HepG2 (cell line): ENCODE measurements at regions not wholly inside any gene's neighbourhood (a gene's known extent, or its start where the extent isn't known, plus 50 kb on each side); places are given as distances from the start of the nearest gene placed in this dataset.

Experiments
- ATAC-seq: fragments of 200-7000 bp; cut with Tn5 transposase; 3 replicates; pipeline ENCODE4 v1.9.1; 2020; ENCODE audit warnings: mild to moderate bottlenecking, moderate library complexity
- BruUV-seq: library from RNA; stranded (reverse); fragments of 400-500 nt; replicated peaks from 2 replicates; lab custom pipeline; 2021; lab: Mats Ljungman, UMichigan
- CTCF ChIA-PET: fragments of 300-600 bp; formaldehyde crosslinking; extraction: SDS; loops from one replicate; lab custom pipeline; 2021; ENCODE audit warnings: low total read pairs, inconsistent platforms, low intra/inter-chr PET ratio; lab: Yijun Ruan, JAX
- POLR2A ChIA-PET: fragments of 350-600 bp; sonication (Branson Sonifier 250); formaldehyde crosslinking; loops from one replicate; lab custom pipeline; 2020; ENCODE audit warnings: antibody characterized with exemption, inconsistent platforms; lab: Yijun Ruan, JAX
- DNase-seq: peaks from one replicate; pipeline ENCODE4 v3.0.0-alpha.2; 2015; ENCODE audit warnings: low spot score
- FAIRE-seq: peaks from 3 replicates; lab custom pipeline; 2011; peaks lifted over from hg19 to GRCh38; lab: Jason Lieb, UNC
- H2AFZ ChIP-seq: one replicate; pipeline ENCODE4 v1.6.1; 2011; ENCODE audit warnings: low read length, inconsistent platforms
- H3K27ac ChIP-seq: fragments of 300-600 bp; 3 replicates; pipeline ENCODE4 v1.8.0; 2011; ENCODE audit warnings: mixed run types, mild to moderate bottlenecking, mixed read lengths, low read length, inconsistent platforms; ENCODE audit not compliant: insufficient read depth; ENCODE audit errors: extremely low read length
- H3K27me3 ChIP-seq, 2 experiments: fragments of 200-600 bp in 1 of 2; 2 replicates in 1 of 2; 3 replicates in 1 of 2; pipeline versions ENCODE4 v1.6.0 to v1.8.0; 2011; ENCODE audit warnings: low read length in 2 of 2, mild to moderate bottlenecking in 2 of 2, moderate library complexity in 2 of 2, inconsistent platforms in 1 of 2; ENCODE audit not compliant: insufficient read depth in 2 of 2, control insufficient read depth in 1 of 2
- H3K36me3 ChIP-seq, 2 experiments: fragments of 200-600 bp in 1 of 2; replicated peaks in 1 of 2; 2 replicates in 1 of 2; 3 replicates in 1 of 2; pipeline versions ENCODE4 v1.5.1 to v1.8.0; 2011; ENCODE audit warnings: low read length in 2 of 2, inconsistent platforms in 1 of 2; ENCODE audit not compliant: insufficient read depth in 2 of 2, control insufficient read depth in 1 of 2
- H3K4me1 ChIP-seq: 2 replicates; pipeline ENCODE4 v1.5.1; 2012; ENCODE audit warnings: low read length, inconsistent platforms; ENCODE audit not compliant: insufficient read depth
- H3K4me2 ChIP-seq: 2 replicates; pipeline ENCODE4 v1.6.0; 2011; ENCODE audit warnings: low read depth, low read length, inconsistent platforms
- H3K4me3 ChIP-seq, 3 experiments: fragments of 200-600 bp in 1 of 3; sonication (generic), shearing (Covaris generic) in 1 of 3; replicated peaks in 1 of 3; 2 replicates each; pipeline ENCODE4 v1.5.1; 2011 to 2016; ENCODE audit warnings: low read length in 3 of 3, inconsistent platforms in 2 of 3, low read depth in 2 of 3, mild to moderate bottlenecking in 2 of 3, control low read depth in 1 of 3, mixed read lengths in 1 of 3; ENCODE audit not compliant: insufficient read depth in 1 of 3
- H3K79me2 ChIP-seq: one replicate; pipeline ENCODE4 v1.6.1; 2011; ENCODE audit warnings: low read length, inconsistent platforms; ENCODE audit not compliant: insufficient read depth
- H3K9ac ChIP-seq: 2 replicates; pipeline ENCODE4 v1.6.0; 2011; ENCODE audit warnings: mild to moderate bottlenecking, low read depth, low read length, inconsistent platforms; ENCODE audit not compliant: insufficient read depth
- H3K9me3 ChIP-seq: 2 replicates; pipeline ENCODE4 v1.5.1; 2012; ENCODE audit warnings: mild to moderate bottlenecking, low read length
- H4K20me1 ChIP-seq: 2 replicates; pipeline ENCODE4 v1.6.0; 2011; ENCODE audit warnings: inconsistent platforms, mild to moderate bottlenecking, low read length, moderate library complexity; ENCODE audit not compliant: insufficient read depth
- CEBPB ChIP-seq: IDR thresholded peaks from 2 replicates; pipeline ENCODE4 v1.6.1; 2011; ENCODE audit warnings: low read depth, low read length, improper control_type of control experiment, borderline replicate concordance
- FOXO1 ChIP-seq: sonication (generic); formaldehyde crosslinking; IDR thresholded peaks from 2 replicates; pipeline ENCODE4 v1.4.0; 2020; ENCODE audit warnings: missing genetic modification reagents
- HDAC1 ChIP-seq: sonication (generic); formaldehyde crosslinking; IDR thresholded peaks from 2 replicates; pipeline ENCODE4 v1.5.1; 2020; ENCODE audit warnings: mild to moderate bottlenecking, missing genetic modification reagents
- MAFF ChIP-seq: IDR thresholded peaks from 2 replicates; pipeline ENCODE4 v1.6.1; 2011; ENCODE audit warnings: low read depth, low read length, improper control_type of control experiment
- MBD4 ChIP-seq: IDR thresholded peaks from 2 replicates; pipeline ENCODE4 v1.6.1; 2012; ENCODE audit warnings: low read length, inconsistent platforms, borderline replicate concordance
- PRPF4 ChIP-seq: fragments of 200-400 bp; formaldehyde crosslinking; IDR thresholded peaks from 2 replicates; pipeline ENCODE4 v1.6.1; 2016; ENCODE audit warnings: low read length, low read depth; ENCODE audit not compliant: poor library complexity, severe bottlenecking
- SSRP1 ChIP-seq: IDR thresholded peaks from 2 replicates; pipeline ENCODE4 v1.6.1; 2016; ENCODE audit warnings: control low read depth
- YEATS2 ChIP-seq: sonication (generic); formaldehyde crosslinking; IDR thresholded peaks from 2 replicates; pipeline ENCODE4 v1.4.0; 2020; ENCODE audit warnings: missing genetic modification reagents, borderline replicate concordance
- ZNF672 ChIP-seq: sonication (generic); formaldehyde crosslinking; IDR thresholded peaks from 2 replicates; pipeline ENCODE4 v1.8.1; 2022; ENCODE audit warnings: missing genetic modification reagents
- WGBS: methylation state at CpG from one replicate; pipeline ENCODE4 v1.1.6; 2017; ENCODE audit warnings: low lambda C conversion rate; 5-methylcytosine and 5-hydroxymethylcytosine counted together
- in situ Hi-C: cut with HindIII; loops from 2 replicates; pipeline ENCODE4 v1.10.0; 2017; ENCODE audit warnings: low pct_unique_long_range_greater_than_20kb; ENCODE audit not compliant: extremely low pct_ligation_motif_present
- intact Hi-C: fragments of 100-400 bp; cut with micrococcal nuclease; formaldehyde crosslinking; loops from one replicate; pipeline ENCODE4 v1.10.0; 2022; ENCODE audit not compliant: unreplicated experiment
- TF ChIP-seq, protein P1 (sequence below): sonication (generic); formaldehyde crosslinking; IDR thresholded peaks from 2 replicates; pipeline ENCODE4 v1.8.1; 2023; ENCODE audit warnings: mild to moderate bottlenecking, inconsistent platforms, moderate library complexity, missing genetic modification reagents, borderline replicate concordance
- TF ChIP-seq, protein P2 (sequence below): sonication (generic); formaldehyde crosslinking; conservative IDR thresholded peaks from 2 replicates; pipeline ENCODE4 v1.4.0; 2020; ENCODE audit warnings: missing genetic modification reagents

DNA sequence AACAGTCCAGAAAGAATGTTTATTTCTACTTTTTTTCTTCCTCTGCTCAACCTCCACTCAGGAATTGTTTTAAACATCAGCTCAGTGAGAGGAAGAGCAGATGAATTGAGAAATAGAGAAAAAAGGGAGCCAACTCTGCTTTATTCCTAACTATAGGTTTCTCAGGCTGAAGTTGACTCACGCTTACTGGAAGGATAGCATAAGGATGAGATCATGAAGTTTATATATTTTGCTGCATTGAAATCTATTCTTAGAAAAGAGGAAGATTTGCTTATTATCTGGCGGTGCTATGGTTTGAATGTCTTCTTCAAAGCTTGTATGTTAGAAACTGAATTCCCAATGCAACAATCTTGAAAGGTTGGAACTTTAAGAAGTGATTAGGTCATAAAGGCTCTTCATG, 1673.4 kb upstream of the PCDH7 start:
- FAIRE-seq (no peak), ATAC-seq (no peak), DNase-seq (no peak)
- Histone ChIP-seq H3K27ac (no peak overlapping the region), H3K9ac (no peak overlapping the region), H4K20me1 (no peaks in the 10 kb centered on the region), H3K36me3 (no peaks in the 10 kb centered on the region), H3K4me3 (no peak overlapping the region), H3K4me2 (no peak overlapping the region), H3K27me3 (no peaks in the 10 kb centered on the region), H3K4me1 (no peaks in the 10 kb centered on the region), H2AFZ (no peak overlapping the region), H3K79me2 (no peaks in the 10 kb centered on the region), H3K9me3 (peaks cover 38% of the 10 kb centered on the region)
- BruUV-seq = no TSS peak
- TF ChIP-seq HDAC1 (CRISPR knock-in tag) (no peak), ZNF672 (no peak), MAFF (no peak), SSRP1 (CRISPR knock-in tag) (no peak), FOXO1 (CRISPR knock-in tag) (no peak), MBD4 (no peak), CEBPB (no peak), YEATS2 (CRISPR knock-in tag) (no peak), PRPF4 (no peak)
- TF ChIP-seq, protein P1, sequence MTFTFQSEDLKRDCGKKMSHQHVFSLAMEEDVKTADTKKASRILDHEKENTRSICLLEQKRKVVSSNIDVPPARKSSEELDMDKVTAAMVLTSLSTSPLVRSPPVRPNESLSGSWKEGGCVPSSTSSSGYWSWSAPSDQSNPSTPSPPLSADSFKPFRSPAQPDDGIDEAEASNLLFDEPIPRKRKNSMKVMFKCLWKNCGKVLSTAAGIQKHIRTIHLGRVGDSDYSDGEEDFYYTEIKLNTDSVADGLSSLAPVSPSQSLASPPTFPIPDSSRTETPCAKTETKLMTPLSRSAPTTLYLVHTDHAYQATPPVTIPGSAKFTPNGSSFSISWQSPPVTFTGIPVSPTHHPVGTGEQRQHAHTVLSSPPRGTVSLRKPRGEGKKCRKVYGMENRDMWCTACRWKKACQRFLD (CRISPR knock-in tag) = no peak
- TF ChIP-seq, protein P2, sequence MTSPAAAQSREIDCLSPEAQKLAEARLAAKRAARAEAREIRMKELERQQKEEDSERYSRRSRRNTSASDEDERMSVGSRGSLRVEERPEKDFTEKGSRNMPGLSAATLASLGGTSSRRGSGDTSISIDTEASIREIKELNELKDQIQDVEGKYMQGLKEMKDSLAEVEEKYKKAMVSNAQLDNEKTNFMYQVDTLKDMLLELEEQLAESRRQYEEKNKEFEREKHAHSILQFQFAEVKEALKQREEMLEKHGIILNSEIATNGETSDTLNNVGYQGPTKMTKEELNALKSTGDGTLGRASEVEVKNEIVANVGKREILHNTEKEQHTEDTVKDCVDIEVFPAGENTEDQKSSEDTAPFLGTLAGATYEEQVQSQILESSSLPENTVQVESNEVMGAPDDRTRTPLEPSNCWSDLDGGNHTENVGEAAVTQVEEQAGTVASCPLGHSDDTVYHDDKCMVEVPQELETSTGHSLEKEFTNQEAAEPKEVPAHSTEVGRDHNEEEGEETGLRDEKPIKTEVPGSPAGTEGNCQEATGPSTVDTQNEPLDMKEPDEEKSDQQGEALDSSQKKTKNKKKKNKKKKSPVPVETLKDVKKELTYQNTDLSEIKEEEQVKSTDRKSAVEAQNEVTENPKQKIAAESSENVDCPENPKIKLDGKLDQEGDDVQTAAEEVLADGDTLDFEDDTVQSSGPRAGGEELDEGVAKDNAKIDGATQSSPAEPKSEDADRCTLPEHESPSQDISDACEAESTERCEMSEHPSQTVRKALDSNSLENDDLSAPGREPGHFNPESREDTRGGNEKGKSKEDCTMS (CRISPR knock-in tag) = no peak
- in situ Hi-C loops = no loop called here
- 27% methylated on average over 2 of the region's 2 CpGs for WGBS
- ChIA-PET POLR2A (no interaction called here), CTCF (no interaction called here)
- intact Hi-C loops = no loop called here
